ENCODE measurements at regions not wholly inside any gene's neighbourhood (a gene's known extent, or its start where the extent isn't known, plus 50 kb on each side); places are given as distances from the start of the nearest gene placed in this dataset.

- Histone ChIP-seq H3K9me3 (ENCODE audit: insufficient read depth in 2 of 2, low read depth in 1 of 2, low read length in 1 of 2) (no peaks in the 10 kb centered on the region), H2BK5ac (ENCODE audit: low read depth, low read length) (no peak overlapping the region), H3K4me2 (ENCODE audit: insufficient read depth in 1 of 2, low read depth in 2 of 2, low read length in 2 of 2) (no peak overlapping the region), H3K23me2 (ENCODE audit: low read depth, low read length) (peaks cover 3% of the 10 kb centered on the region), H3K27ac (ENCODE audit: low read depth, low read length) (no peak overlapping the region), H3K79me1 (ENCODE audit: low read depth, low read length) (no peaks in the 10 kb centered on the region), H2BK120ac (replicated peaks; ENCODE audit: low read depth, low read length) (no peak overlapping the region), H4K91ac (replicated peaks; ENCODE audit: insufficient read length, low read length) (no peak overlapping the region), H3K9ac (replicated peaks in 1 of 4; ENCODE audit: extremely low read depth in 1 of 4, low read depth in 3 of 4, low read length in 3 of 4) (no peak overlapping the region), H2BK20ac (ENCODE audit: low read length) (no peak overlapping the region), H3K4me3 (ENCODE audit: extremely low read depth in 1 of 4, insufficient read depth in 2 of 4, low read depth in 3 of 4, low read length in 4 of 4) (no peak overlapping the region), H4K8ac (ENCODE audit: extremely low read depth, insufficient read depth, low read length) (no peak overlapping the region), H3K36me3 (ENCODE audit: control insufficient read depth in 2 of 4, insufficient read depth in 4 of 4, low read length in 3 of 4) (no peaks in the 10 kb centered on the region), H2BK15ac (ENCODE audit: low read length) (no peak overlapping the region), H3K23ac (ENCODE audit: insufficient read length) (no peak overlapping the region), H3K56ac (replicated peaks; ENCODE audit: insufficient read length, low read depth, low read length) (no peak overlapping the region), H3K27me3 (replicated peaks in 1 of 4; ENCODE audit: control insufficient read depth in 3 of 4, extremely low read depth in 1 of 4, insufficient read depth in 3 of 4, low read length in 3 of 4) (no peaks in the 10 kb centered on the region; a peak in 1 of 7 replicates), H3K18ac (ENCODE audit: extremely low read depth, low read length) (no peak overlapping the region; the same call in 1 of the 2 replicates), H4K20me1 (replicated peaks in 1 of 2; ENCODE audit: control insufficient read depth in 1 of 2, insufficient read depth in 2 of 2, low read length in 2 of 2) (peaks cover 0 to 4% of the 10 kb centered on the region in 2 experiments), H3K14ac (ENCODE audit: insufficient read length) (no peak overlapping the region), H3K4me1 (replicated peaks in 1 of 4; ENCODE audit: control insufficient read depth in 3 of 4, insufficient read depth in 4 of 4, low read length in 3 of 4) (peaks cover 3 to 13% (median 7%) of the 10 kb centered on the region in 4 experiments), H3K79me2 (ENCODE audit: control insufficient read depth in 1 of 2, insufficient read depth in 2 of 2, low read length in 2 of 2) (no peaks in the 10 kb centered on the region), H4K5ac (ENCODE audit: insufficient read length, low read depth, low read length) (no peak overlapping the region), H2AFZ (ENCODE audit: low read length) (no peak overlapping the region), H2AK5ac (ENCODE audit: low read depth, low read length) (0 out of 2 replicates have a peak overlapping the region, but pooled peaks have one; percentile 75), H2BK12ac (ENCODE audit: low read depth, low read length) (peak overlapping the region; percentile 27; the same call in 1 of the 2 replicates), H3K4ac (replicated peaks; ENCODE audit: insufficient read length, low read depth, low read length) (no peak overlapping the region)
- TF ChIP-seq CREB1 (IDR thresholded peaks at IDR 0.05): no peak
- no peak for TF ChIP-seq JUN (IDR thresholded peaks at IDR 0.05; ENCODE audit: low read depth, low read length)
- no peak for TF ChIP-seq SIN3A (conservative IDR thresholded peaks at IDR 0.05 in 1 of 2, IDR thresholded peaks at IDR 0.05 in 1 of 2; ENCODE audit: low read depth in 1 of 2, low read length in 2 of 2)
- no peak for TF ChIP-seq HDAC2 (IDR thresholded peaks at IDR 0.05; ENCODE audit: borderline replicate concordance in 1 of 2, low read depth in 2 of 2, low read length in 2 of 2)
- CTCF ChIA-PET (ENCODE audit: partially characterized antibody): no interaction called here
- WGBS, 2 experiments (ENCODE audit: extremely low coverage in 1 of 2, insufficient coverage in 1 of 2, insufficient read length in 1 of 2, insufficient replicate concordance in 2 of 2, low coverage in 1 of 2, low lambda C conversion rate in 2 of 2, missing lambda C conversion rate in 1 of 2): 93% methylated on average over 6 of the region's 7 CpGs; no CpG with 5 or more reads in 1 of the 2 experiments
- POLR2A ChIA-PET (ENCODE audit: partially characterized antibody): no interaction called here
- DNase-seq (ENCODE audit: low read depth in 1 of 2, low spot score in 2 of 2) (no peak), FAIRE-seq (no peak)
These were observed 199.5 kb downstream of the RTP5 start for GRCh38 chr2:242069018-242069417.

Measured in H1 (cell line).